ENCODE measurements at regions not wholly inside any gene's neighbourhood (a gene's known extent, or its start where the extent isn't known, plus 50 kb on each side); places are given as distances from the start of the nearest gene placed in this dataset.

DNA sequence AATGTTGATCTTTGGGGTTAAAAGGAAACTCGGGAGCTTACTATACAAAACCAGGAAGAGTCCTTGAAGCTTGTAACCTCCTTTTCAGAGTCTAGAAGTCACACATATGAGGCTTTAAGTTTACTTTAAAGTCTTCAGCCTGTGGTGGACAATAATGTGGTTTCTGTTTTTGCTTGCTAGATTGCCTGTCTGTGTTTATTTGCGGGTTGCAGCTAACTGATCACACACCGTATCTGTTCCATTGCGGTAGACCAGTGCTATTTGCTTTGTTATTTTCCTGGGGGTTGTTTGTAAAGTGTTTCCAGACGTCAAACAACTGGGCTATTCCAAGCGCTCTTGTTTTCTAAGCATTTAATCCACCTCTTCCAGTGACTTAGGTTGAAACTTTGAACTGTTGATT, 143.0 kb upstream of the GYPA start:
- ChIA-PET CTCF (no interaction called here), POLR2A (no interaction called here)

More for the DNA sequence above, 143.0 kb upstream of the GYPA start:
- dilution Hi-C loops (cut with MboI; ENCODE audit: extremely low pct_ligation_motif_present, low sequenced_read_pairs), result no loop called here
- Histone ChIP-seq H3K27ac (ENCODE audit: insufficient read depth, low read depth, low read length) (no peak overlapping the region), H3K4me3 (replicated peaks in 1 of 3; ENCODE audit: insufficient read depth in 1 of 3, low read depth in 1 of 3, low read length in 3 of 3) (no peak overlapping the region), H3K9ac (replicated peaks; ENCODE audit: extremely low read depth, insufficient read depth, low read length) (no peak overlapping the region), H3K4me1 (ENCODE audit: control insufficient read depth, extremely low read depth, insufficient read depth, low read length) (peaks cover 13% of the 10 kb centered on the region), H3K4me2 (ENCODE audit: insufficient read depth, low read length) (no peak overlapping the region), H3K79me2 (ENCODE audit: control insufficient read depth, insufficient read depth, low read length) (no peaks in the 10 kb centered on the region), H3K9me1 (replicated peaks; ENCODE audit: control insufficient read depth, extremely low read depth, insufficient read depth, low read length) (no peaks in the 10 kb centered on the region), H2AFZ (ENCODE audit: low read depth, low read length) (no peak overlapping the region), H3K36me3 (ENCODE audit: control insufficient read depth in 2 of 2, extremely low read depth in 1 of 2, insufficient read depth in 2 of 2, low read length in 2 of 2) (no peaks in the 10 kb centered on the region), H3K27me3 (ENCODE audit: control insufficient read depth in 2 of 2, insufficient read depth in 2 of 2, low read length in 2 of 2) (no peaks in the 10 kb centered on the region), H4K20me1 (replicated peaks; ENCODE audit: control insufficient read depth, extremely low read depth, insufficient read depth, low read length) (no peaks in the 10 kb centered on the region), H3K9me3 (replicated peaks; ENCODE audit: control insufficient read depth, insufficient read depth, low read length) (no peaks in the 10 kb centered on the region)
- FAIRE-seq (no peak), DNase-seq (ENCODE audit: low read depth, low spot score) (no peak)
- no TSS peak for BruUV-seq (replicated peaks)
- no peak for TF ChIP-seq FOS (IDR thresholded peaks at IDR 0.05; ENCODE audit: borderline replicate concordance, insufficient read depth, low read length)
- TF ChIP-seq POLR2A (IDR thresholded peaks at IDR 0.05; ENCODE audit: low read depth, low read length), result no peak
- TF ChIP-seq POLR2AphosphoS5 (IDR thresholded peaks at IDR 0.05; ENCODE audit: insufficient read depth, low read depth, low read length), result no peak
- no peak for TF ChIP-seq CTCF (IDR thresholded peaks at IDR 0.05; ENCODE audit: extremely low read depth in 1 of 2, insufficient read depth in 1 of 2, low read depth in 1 of 2, low read length in 2 of 2)
- no peak for TF ChIP-seq MAX (IDR thresholded peaks at IDR 0.05; ENCODE audit: insufficient read depth, insufficient read length)
- TF ChIP-seq JUN (IDR thresholded peaks at IDR 0.05; ENCODE audit: borderline replicate concordance, insufficient read depth, insufficient read length, low read depth), result no peak
- no peak for TF ChIP-seq MYC (IDR thresholded peaks at IDR 0.05; ENCODE audit: low read depth, low read length)
- TF ChIP-seq GATA2 (IDR thresholded peaks at IDR 0.05; ENCODE audit: insufficient read depth, insufficient read length, low read depth, low read length), result no peak
- TF ChIP-seq EZH2 (IDR thresholded peaks at IDR 0.05; ENCODE audit: borderline replicate concordance, low read depth, low read length, severe bottlenecking), result no peak
- intact Hi-C loops (cut with micrococcal nuclease), result no loop called here

Data from endothelial cell of umbilical vein (primary cell).